H1 (cell line): ENCODE measurements at regions not wholly inside any gene's neighbourhood (a gene's known extent, or its start where the extent isn't known, plus 50 kb on each side); places are given as distances from the start of the nearest gene placed in this dataset.
A peak's percentile ranks its signal among the peaks of the same experiment; 100 is the strongest.

Experiments used
- CTCF ChIA-PET: fragments of 300-600 bp; sonication (Branson Sonifier 250); formaldehyde crosslinking; loops from one replicate; lab custom pipeline; 2021; ENCODE audit not compliant: partially characterized antibody; lab: Charles Lee
- POLR2A ChIA-PET: fragments of 300-600 bp; sonication (Branson Sonifier 250); formaldehyde crosslinking; loops from one replicate; lab custom pipeline; 2021; ENCODE audit warnings: inconsistent platforms; ENCODE audit not compliant: partially characterized antibody; lab: Charles Lee
- DNase-seq, 2 experiments: peaks; one replicate each; pipeline versions ENCODE4 v3.0.0 to v3.0.0-alpha.2; 2010 to 2022; ENCODE audit warnings: low spot score in 2 of 2, low read depth in 1 of 2, mixed read lengths in 1 of 2
- FAIRE-seq: peaks from 2 replicates; lab custom pipeline; 2011; peaks lifted over from hg19 to GRCh38; lab: Jason Lieb, UNC
- H2AFZ ChIP-seq: 2 replicates; pipeline ENCODE4 v1.8.1; 2012; ENCODE audit warnings: low read length, inconsistent platforms
- H2AK5ac ChIP-seq: 2 replicates; pipeline ENCODE4 v1.6.1; 2013; ENCODE audit warnings: low read depth, low read length
- H2BK120ac ChIP-seq: replicated peaks from 2 replicates; pipeline ENCODE3; 2013; ENCODE audit warnings: low read depth, low read length, inconsistent platforms
- H2BK12ac ChIP-seq: 2 replicates; pipeline ENCODE4 v1.6.1; 2013; ENCODE audit warnings: low read depth, low read length
- H2BK15ac ChIP-seq: 2 replicates; pipeline ENCODE4 v1.6.1; 2013; ENCODE audit warnings: low read length
- H2BK20ac ChIP-seq: 2 replicates; pipeline ENCODE4 v1.6.1; 2013; ENCODE audit warnings: low read length
- H2BK5ac ChIP-seq: 2 replicates; pipeline ENCODE4 v1.6.1; 2013; ENCODE audit warnings: low read depth, low read length
- H3K14ac ChIP-seq: 2 replicates; pipeline ENCODE4 v1.6.1; 2013; ENCODE audit warnings: inconsistent platforms; ENCODE audit not compliant: insufficient read length
- H3K18ac ChIP-seq: 2 replicates; pipeline ENCODE4 v1.6.1; 2013; ENCODE audit warnings: low read length; ENCODE audit errors: extremely low read depth
- H3K23ac ChIP-seq: 2 replicates; pipeline ENCODE4 v1.6.1; 2013; ENCODE audit warnings: inconsistent platforms; ENCODE audit not compliant: insufficient read length
- H3K23me2 ChIP-seq: 2 replicates; pipeline ENCODE4 v1.6.1; 2013; ENCODE audit warnings: low read depth, low read length
- H3K27ac ChIP-seq: 2 replicates; pipeline ENCODE4 v1.6.1; 2011; ENCODE audit warnings: low read depth, low read length, inconsistent platforms
- H3K27me3 ChIP-seq, 4 experiments: replicated peaks in 1 of 4; 1 replicate in 1 of 4; 2 replicates in 3 of 4; pipeline versions ENCODE4 v1.6.1 to v1.8.1; 2011 to 2013; ENCODE audit warnings: low read length in 3 of 4, mild to moderate bottlenecking in 3 of 4, inconsistent platforms in 2 of 4, mixed read lengths in 2 of 4, moderate library complexity in 1 of 4; ENCODE audit not compliant: control insufficient read depth in 3 of 4, insufficient read depth in 3 of 4; ENCODE audit errors: extremely low read depth in 1 of 4
- H3K36me3 ChIP-seq, 4 experiments: 2 replicates each; pipeline versions ENCODE4 v1.6.1 to v1.8.1; 2011 to 2013; ENCODE audit warnings: mild to moderate bottlenecking in 4 of 4, low read length in 3 of 4, moderate library complexity in 2 of 4, control low read depth in 1 of 4, inconsistent platforms in 1 of 4; ENCODE audit not compliant: insufficient read depth in 4 of 4, control insufficient read depth in 2 of 4
- H3K4ac ChIP-seq: replicated peaks from 2 replicates; pipeline ENCODE3; 2013; ENCODE audit warnings: low read length, low read depth, mixed read lengths, inconsistent platforms; ENCODE audit not compliant: insufficient read length
- H3K4me1 ChIP-seq, 4 experiments: replicated peaks in 1 of 4; 1 replicate in 1 of 4; 2 replicates in 3 of 4; pipeline versions ENCODE4 v1.6.1 to v1.8.1; 2011 to 2013; ENCODE audit warnings: low read length in 3 of 4, inconsistent platforms in 2 of 4, mixed read lengths in 1 of 4; ENCODE audit not compliant: insufficient read depth in 4 of 4, control insufficient read depth in 3 of 4
- H3K4me2 ChIP-seq, 2 experiments: 2 replicates each; pipeline versions ENCODE4 v1.6.1 to v1.8.1; 2011 to 2013; ENCODE audit warnings: low read depth in 2 of 2, low read length in 2 of 2, control low read depth in 1 of 2, inconsistent platforms in 1 of 2, mild to moderate bottlenecking in 1 of 2; ENCODE audit not compliant: insufficient read depth in 1 of 2
- H3K4me3 ChIP-seq, 4 experiments: fragments of 200-600, 300-600 bp in 1 of 4; sonication (generic), shearing (Covaris generic), sonication (Bioruptor Twin) in 1 of 4; 2 replicates each; pipeline versions ENCODE4 v1.5.1 to v1.8.1; 2011 to 2016; ENCODE audit warnings: low read length in 4 of 4, low read depth in 3 of 4, control low read depth in 2 of 4, inconsistent platforms in 2 of 4, mild to moderate bottlenecking in 2 of 4, mixed read lengths in 1 of 4, moderate library complexity in 1 of 4; ENCODE audit not compliant: insufficient read depth in 2 of 4; ENCODE audit errors: extremely low read depth in 1 of 4
- H3K56ac ChIP-seq: replicated peaks from 2 replicates; pipeline ENCODE3; 2013; ENCODE audit warnings: low read depth, mild to moderate bottlenecking, mixed read lengths, low read length, inconsistent platforms; ENCODE audit not compliant: insufficient read length
- H3K79me1 ChIP-seq: 2 replicates; pipeline ENCODE4 v1.6.1; 2013; ENCODE audit warnings: low read depth, low read length, control low read depth
- H3K79me2 ChIP-seq, 2 experiments: 2 replicates each; pipeline versions ENCODE4 v1.6.1 to v1.8.1; 2012 to 2013; ENCODE audit warnings: low read length in 2 of 2, mild to moderate bottlenecking in 2 of 2, inconsistent platforms in 1 of 2; ENCODE audit not compliant: insufficient read depth in 2 of 2, control insufficient read depth in 1 of 2
- H3K9ac ChIP-seq, 4 experiments: replicated peaks in 1 of 4; 1 replicate in 1 of 4; 2 replicates in 3 of 4; pipeline versions ENCODE4 v1.6.1 to v1.8.1; 2011 to 2013; ENCODE audit warnings: low read depth in 3 of 4, low read length in 3 of 4, control low read depth in 2 of 4, mild to moderate bottlenecking in 2 of 4, moderate library complexity in 2 of 4, inconsistent platforms in 1 of 4; ENCODE audit errors: extremely low read depth in 1 of 4
- H3K9me3 ChIP-seq, 2 experiments: 2 replicates each; pipeline versions ENCODE4 v1.6.1 to v1.8.1; 2012 to 2013; ENCODE audit warnings: mild to moderate bottlenecking in 2 of 2, moderate library complexity in 2 of 2, control low read depth in 1 of 2, inconsistent platforms in 1 of 2, low read depth in 1 of 2, low read length in 1 of 2, mixed read lengths in 1 of 2; ENCODE audit not compliant: insufficient read depth in 2 of 2
- H4K20me1 ChIP-seq, 2 experiments: replicated peaks in 1 of 2; 2 replicates each; pipeline versions ENCODE3 to v1.8.1; 2011 to 2013; ENCODE audit warnings: inconsistent platforms in 2 of 2, low read length in 2 of 2, mild to moderate bottlenecking in 1 of 2; ENCODE audit not compliant: insufficient read depth in 2 of 2, control insufficient read depth in 1 of 2
- H4K5ac ChIP-seq: 2 replicates; pipeline ENCODE4 v1.6.1; 2013; ENCODE audit warnings: low read length, low read depth, mixed read lengths, inconsistent platforms; ENCODE audit not compliant: insufficient read length
- H4K8ac ChIP-seq: 2 replicates; pipeline ENCODE4 v1.8.0; 2013; ENCODE audit warnings: mild to moderate bottlenecking, moderate library complexity, low read length, inconsistent platforms; ENCODE audit not compliant: insufficient read depth; ENCODE audit errors: extremely low read depth
- H4K91ac ChIP-seq: replicated peaks from 2 replicates; pipeline ENCODE3; 2013; ENCODE audit warnings: low read length, mixed read lengths, inconsistent platforms; ENCODE audit not compliant: insufficient read length
- CHD1 ChIP-seq: IDR thresholded peaks from 2 replicates; pipeline ENCODE4 v1.6.1; 2012; ENCODE audit warnings: low read depth, low read length, improper control_type of control experiment
- GTF2F1 ChIP-seq: IDR thresholded peaks from 2 replicates; pipeline ENCODE4 v1.6.1; 2012; ENCODE audit warnings: low read depth, low read length, improper control_type of control experiment, borderline replicate concordance
- MAFK ChIP-seq: IDR thresholded peaks from 2 replicates; pipeline ENCODE4 v1.6.1; 2012; ENCODE audit warnings: low read depth, mild to moderate bottlenecking, improper control_type of control experiment, low read length
- POLR2A ChIP-seq, 2 experiments: IDR thresholded peaks; 1 replicate in 1 of 2; 2 replicates in 1 of 2; pipeline ENCODE4 v1.6.1; 2011; ENCODE audit warnings: low read depth in 2 of 2, low read length in 2 of 2, mild to moderate bottlenecking in 2 of 2; ENCODE audit errors: control extremely low read depth in 1 of 2
- SAP30 ChIP-seq: fragments of 300-600 bp; sonication (generic); IDR thresholded peaks from 2 replicates; pipeline ENCODE4 v1.7.1; 2012; ENCODE audit warnings: low read length, moderate library complexity, mild to moderate bottlenecking, inconsistent platforms; ENCODE audit not compliant: insufficient read depth, insufficient replicate concordance
- SIRT6 ChIP-seq: IDR thresholded peaks from one replicate; pipeline ENCODE4 v1.7.1; 2012; ENCODE audit warnings: low read length, inconsistent platforms
- SIX5 ChIP-seq: IDR thresholded peaks from 2 replicates; pipeline ENCODE4 v1.6.1; 2011; ENCODE audit warnings: mild to moderate bottlenecking, low read depth, low read length
- SP1 ChIP-seq: IDR thresholded peaks from 2 replicates; pipeline ENCODE4 v1.6.1; 2011; ENCODE audit warnings: low read depth, low read length
- WGBS, 2 experiments: shearing (Covaris generic) in 1 of 2; methylation state at CpG; one replicate each; pipeline versions ENCODE4 v1.1.6 to v1.1.7; 2013 to 2015; ENCODE audit warnings: low lambda C conversion rate in 2 of 2, mixed read lengths in 2 of 2, inconsistent platforms in 1 of 2, low coverage in 1 of 2, missing lambda C conversion rate in 1 of 2; ENCODE audit not compliant: insufficient replicate concordance in 2 of 2, insufficient coverage in 1 of 2, insufficient read length in 1 of 2; ENCODE audit errors: extremely low coverage in 1 of 2, missing lambda C conversion rate in 1 of 2; 5-methylcytosine and 5-hydroxymethylcytosine counted together
- TF ChIP-seq, protein P1 (sequence below): IDR thresholded peaks from 2 replicates; pipeline ENCODE4 v1.6.1; 2012; ENCODE audit warnings: inconsistent platforms
- TF ChIP-seq, protein P2 (sequence below): IDR thresholded peaks from 2 replicates; pipeline ENCODE4 v1.6.1; 2011; ENCODE audit warnings: low read depth, mild to moderate bottlenecking, low read length; ENCODE audit not compliant: insufficient read depth
- TF ChIP-seq, protein P3 (sequence below): IDR thresholded peaks from 2 replicates; pipeline ENCODE4 v1.6.1; 2011; ENCODE audit warnings: low read length, improper control_type of control experiment

DNA sequence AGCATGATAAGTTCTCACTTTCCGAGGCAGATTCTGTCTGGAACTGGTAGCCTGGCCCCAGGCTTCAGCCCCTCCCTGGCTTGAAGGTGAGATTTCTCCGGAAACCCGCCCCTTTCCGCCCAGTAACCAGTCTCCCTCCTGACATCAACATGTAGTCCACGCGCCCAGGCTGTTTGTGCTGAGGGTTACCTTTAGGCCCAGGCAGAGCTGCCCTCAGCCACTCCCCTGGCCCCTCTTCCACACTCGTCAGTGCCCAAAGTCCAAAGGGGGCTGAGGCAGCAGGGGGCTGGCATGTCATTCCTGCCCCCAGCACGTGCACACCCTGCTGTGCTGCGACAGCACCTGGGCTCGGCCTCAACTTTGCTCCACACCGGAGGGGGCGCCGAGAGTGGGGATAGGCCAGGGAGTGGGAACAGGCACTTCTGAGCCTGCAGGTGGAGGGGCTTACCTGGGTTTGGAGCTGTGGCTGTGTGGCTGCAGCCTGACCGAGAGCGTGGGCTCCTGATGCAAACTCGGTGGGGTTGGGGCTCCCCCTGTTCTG, 69.5 kb upstream of the ANK2 start:
- DNase-seq (no peak), FAIRE-seq (no peak)
- Histone ChIP-seq H3K9ac (no peak overlapping the region), H3K9me3 (no peaks in the 10 kb centered on the region), H4K20me1 (no peaks in the 10 kb centered on the region), H3K23ac (no peak overlapping the region), H3K79me1 (no peaks in the 10 kb centered on the region), H4K8ac (no peak overlapping the region; the same call in 1 of the 2 replicates), H3K79me2 (no peaks in the 10 kb centered on the region), H3K4me1 (peaks cover 0 to 10% (median 7%) of the 10 kb centered on the region in 4 experiments; a peak in 5 of 7 replicates), H3K23me2 (no peaks in the 10 kb centered on the region), H4K91ac (no peak overlapping the region), H2BK5ac (0 out of 2 replicates have a peak overlapping the region, but pooled peaks have one; percentile 37), H3K27me3 (no peaks in the 10 kb centered on the region), H3K4me2 (peak overlapping the region in 1 of 2 experiments; percentile 22; a peak in 1 of 4 replicates), H2BK120ac (no peak overlapping the region), H3K36me3 (no peaks in the 10 kb centered on the region; a peak in 1 of 8 replicates), H4K5ac (no peak overlapping the region), H2BK20ac (no peak overlapping the region), H2AFZ (no peak overlapping the region), H3K4ac (no peak overlapping the region), H2BK15ac (no peak overlapping the region), H3K18ac (no peak overlapping the region), H3K56ac (no peak overlapping the region), H2AK5ac (no peak overlapping the region), H3K4me3 (no peak overlapping the region; a peak in 1 of 8 replicates), H3K27ac (no peak overlapping the region; the same call in 1 of the 2 replicates), H3K14ac (no peak overlapping the region), H2BK12ac (no peak overlapping the region)
- ChIA-PET CTCF (no interaction called here), POLR2A (no interaction called here)
- WGBS, 2 experiments = 63% methylated on average over 16 of the region's 16 CpGs; no CpG with 5 or more reads in 1 of the 2 experiments
- no peak for TF ChIP-seq SP1
- TF ChIP-seq, protein P1, sequence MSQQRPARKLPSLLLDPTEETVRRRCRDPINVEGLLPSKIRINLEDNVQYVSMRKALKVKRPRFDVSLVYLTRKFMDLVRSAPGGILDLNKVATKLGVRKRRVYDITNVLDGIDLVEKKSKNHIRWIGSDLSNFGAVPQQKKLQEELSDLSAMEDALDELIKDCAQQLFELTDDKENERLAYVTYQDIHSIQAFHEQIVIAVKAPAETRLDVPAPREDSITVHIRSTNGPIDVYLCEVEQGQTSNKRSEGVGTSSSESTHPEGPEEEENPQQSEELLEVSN = peak; percentile 64; the same call in 1 of the 2 replicates
- TF ChIP-seq SAP30 = no peak
- no peak for TF ChIP-seq GTF2F1
- no peak for TF ChIP-seq MAFK
- TF ChIP-seq, protein P2, sequence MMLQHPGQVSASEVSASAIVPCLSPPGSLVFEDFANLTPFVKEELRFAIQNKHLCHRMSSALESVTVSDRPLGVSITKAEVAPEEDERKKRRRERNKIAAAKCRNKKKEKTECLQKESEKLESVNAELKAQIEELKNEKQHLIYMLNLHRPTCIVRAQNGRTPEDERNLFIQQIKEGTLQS = no peak
- TF ChIP-seq SIX5 = no peak
- no peak for TF ChIP-seq SIRT6
- TF ChIP-seq CHD1 = no peak
- peak in 1 of 2 experiments; percentile 28; a peak in 1 of 3 replicates for TF ChIP-seq POLR2A (IDR thresholded peaks at IDR 0.05; ENCODE audit: control extremely low read depth in 1 of 2, low read depth in 2 of 2, low read length in 2 of 2)
- TF ChIP-seq, protein P3, sequence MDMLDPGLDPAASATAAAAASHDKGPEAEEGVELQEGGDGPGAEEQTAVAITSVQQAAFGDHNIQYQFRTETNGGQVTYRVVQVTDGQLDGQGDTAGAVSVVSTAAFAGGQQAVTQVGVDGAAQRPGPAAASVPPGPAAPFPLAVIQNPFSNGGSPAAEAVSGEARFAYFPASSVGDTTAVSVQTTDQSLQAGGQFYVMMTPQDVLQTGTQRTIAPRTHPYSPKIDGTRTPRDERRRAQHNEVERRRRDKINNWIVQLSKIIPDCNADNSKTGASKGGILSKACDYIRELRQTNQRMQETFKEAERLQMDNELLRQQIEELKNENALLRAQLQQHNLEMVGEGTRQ = no peak
